Cardiac muscle cell (in vitro differentiated cells and primary cell): ENCODE measurements at regions not wholly inside any gene's neighbourhood (a gene's known extent, or its start where the extent isn't known, plus 50 kb on each side); places are given as distances from the start of the nearest gene placed in this dataset.

Experiments
- DNase-seq, 2 donors: peaks; one replicate each; pipeline versions ENCODE4 v3.0.0 to v3.0.0-alpha.2; 2010 to 2017; ENCODE audit warnings: low read depth in 1 of 2, low spot score in 1 of 2
- H3K27ac ChIP-seq: fragments of 200-600 bp; sonication (generic); 2 replicates; pipeline ENCODE4 v1.5.1; 2016
- H3K27me3 ChIP-seq: fragments of 200-600 bp; sonication (generic); 2 replicates; pipeline ENCODE4 v1.6.0; 2016; ENCODE audit warnings: control low read depth
- H3K36me3 ChIP-seq: fragments of 200-600 bp; sonication (generic); 2 replicates; pipeline ENCODE4 v1.5.1; 2016; ENCODE audit warnings: control low read depth
- H3K4me1 ChIP-seq: fragments of 200-600 bp; sonication (generic); 2 replicates; pipeline ENCODE4 v1.8.1; 2017; ENCODE audit warnings: low read depth, mild to moderate bottlenecking, mixed run types
- H3K4me3 ChIP-seq: fragments of 200-600 bp; sonication (generic); 2 replicates; pipeline ENCODE4 v1.5.1; 2016; ENCODE audit warnings: mild to moderate bottlenecking
- H3K9me3 ChIP-seq: fragments of 200-600 bp; sonication (generic); 2 replicates; pipeline ENCODE4 v1.5.1; 2017; ENCODE audit warnings: low read depth, mild to moderate bottlenecking, control low read depth
- TF ChIP-seq, protein P1 (sequence below): IDR thresholded peaks from 2 replicates; pipeline ENCODE4 v1.5.1; 2012; ENCODE audit warnings: low read depth, mild to moderate bottlenecking, low read length

DNA sequence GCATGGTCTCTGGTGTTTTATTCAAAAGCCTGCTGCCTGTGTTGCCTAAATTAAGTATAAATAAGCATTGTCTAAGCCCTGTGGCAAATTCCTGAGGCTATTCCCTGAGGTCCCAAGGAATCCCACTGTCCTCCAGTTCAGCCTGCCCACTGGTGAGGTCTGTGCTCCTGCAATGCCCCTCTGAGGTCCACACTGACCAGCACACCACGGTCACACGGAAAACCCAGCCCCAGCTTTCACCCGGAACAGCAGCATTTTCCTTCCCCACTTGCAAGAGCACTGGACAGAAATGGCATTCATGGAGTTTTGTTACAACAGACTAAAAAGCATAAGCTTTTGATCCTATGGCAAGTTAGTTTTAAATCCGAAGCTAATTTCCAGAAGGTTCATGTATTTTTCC is 234.0 kb downstream of the KLF13 start:
- Histone ChIP-seq H3K4me1 (no peaks in the 10 kb centered on the region), H3K36me3 (no peaks in the 10 kb centered on the region), H3K27me3 (no peaks in the 10 kb centered on the region), H3K27ac (no peak overlapping the region), H3K9me3 (no peaks in the 10 kb centered on the region), H3K4me3 (no peak overlapping the region)
- DNase-seq = no peak
- TF ChIP-seq, protein P1, sequence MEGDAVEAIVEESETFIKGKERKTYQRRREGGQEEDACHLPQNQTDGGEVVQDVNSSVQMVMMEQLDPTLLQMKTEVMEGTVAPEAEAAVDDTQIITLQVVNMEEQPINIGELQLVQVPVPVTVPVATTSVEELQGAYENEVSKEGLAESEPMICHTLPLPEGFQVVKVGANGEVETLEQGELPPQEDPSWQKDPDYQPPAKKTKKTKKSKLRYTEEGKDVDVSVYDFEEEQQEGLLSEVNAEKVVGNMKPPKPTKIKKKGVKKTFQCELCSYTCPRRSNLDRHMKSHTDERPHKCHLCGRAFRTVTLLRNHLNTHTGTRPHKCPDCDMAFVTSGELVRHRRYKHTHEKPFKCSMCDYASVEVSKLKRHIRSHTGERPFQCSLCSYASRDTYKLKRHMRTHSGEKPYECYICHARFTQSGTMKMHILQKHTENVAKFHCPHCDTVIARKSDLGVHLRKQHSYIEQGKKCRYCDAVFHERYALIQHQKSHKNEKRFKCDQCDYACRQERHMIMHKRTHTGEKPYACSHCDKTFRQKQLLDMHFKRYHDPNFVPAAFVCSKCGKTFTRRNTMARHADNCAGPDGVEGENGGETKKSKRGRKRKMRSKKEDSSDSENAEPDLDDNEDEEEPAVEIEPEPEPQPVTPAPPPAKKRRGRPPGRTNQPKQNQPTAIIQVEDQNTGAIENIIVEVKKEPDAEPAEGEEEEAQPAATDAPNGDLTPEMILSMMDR = no peak

DNA sequence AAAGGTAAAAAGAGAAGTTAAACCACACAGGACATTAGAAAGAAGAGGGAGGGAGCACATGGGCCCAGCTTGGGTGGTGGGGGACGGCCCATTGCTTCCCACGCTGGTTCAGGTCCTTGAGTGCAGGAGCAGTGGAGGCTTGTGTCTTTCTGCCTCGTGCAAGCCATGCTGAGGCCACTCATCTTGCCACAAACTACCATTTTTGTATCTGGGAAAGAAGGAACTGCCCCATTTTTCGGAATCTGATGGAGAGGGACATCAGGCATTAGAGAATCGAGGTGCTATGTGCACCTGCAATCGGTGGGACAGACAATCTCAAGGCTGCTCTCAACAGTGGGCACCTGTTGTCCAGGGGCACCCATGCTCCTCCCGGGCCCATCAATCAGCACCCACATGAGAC is 234.5 kb downstream of the KLF13 start:
- TF ChIP-seq, protein P1 = no peak
- Histone ChIP-seq H3K4me1 (no peaks in the 10 kb centered on the region), H3K9me3 (no peaks in the 10 kb centered on the region), H3K4me3 (no peak overlapping the region), H3K27ac (no peak overlapping the region), H3K36me3 (no peaks in the 10 kb centered on the region), H3K27me3 (no peaks in the 10 kb centered on the region)
- no peak for DNase-seq

GRCh38 chr15:31563001-31563400 is 236.4 kb downstream of the KLF13 start:
- DNase-seq = no peak
- no peaks in the 10 kb centered on the region for H3K36me3 ChIP-seq
- no peaks in the 10 kb centered on the region for H3K4me1 ChIP-seq
- no peak overlapping the region for H3K4me3 ChIP-seq
- H3K27ac ChIP-seq = no peak overlapping the region
- H3K9me3 ChIP-seq = no peaks in the 10 kb centered on the region
- no peaks in the 10 kb centered on the region for H3K27me3 ChIP-seq
- TF ChIP-seq, protein P1 = no peak

GRCh38 chr15:31563421-31563820 is 236.8 kb downstream of the KLF13 start:
- TF ChIP-seq, protein P1 = no peak
- no peak for DNase-seq
- H3K4me1 ChIP-seq = no peaks in the 10 kb centered on the region
- no peaks in the 10 kb centered on the region for H3K9me3 ChIP-seq
- no peak overlapping the region for H3K27ac ChIP-seq
- no peaks in the 10 kb centered on the region for H3K27me3 ChIP-seq
- no peak overlapping the region for H3K4me3 ChIP-seq
- H3K36me3 ChIP-seq = no peaks in the 10 kb centered on the region

GRCh38 chr15:31567861-31568260 is 241.2 kb downstream of the KLF13 start:
- TF ChIP-seq, protein P1 = no peak
- H3K27me3 ChIP-seq = no peaks in the 10 kb centered on the region
- no peaks in the 10 kb centered on the region for H3K36me3 ChIP-seq
- DNase-seq = no peak
- no peaks in the 10 kb centered on the region for H3K9me3 ChIP-seq
- H3K4me3 ChIP-seq = no peak overlapping the region
- H3K27ac ChIP-seq = no peak overlapping the region
- H3K4me1 ChIP-seq = no peaks in the 10 kb centered on the region

GRCh38 chr15:31569836-31570235 is 243.2 kb downstream of the KLF13 start:
- Histone ChIP-seq H3K4me1 (no peaks in the 10 kb centered on the region), H3K27ac (no peak overlapping the region), H3K27me3 (no peaks in the 10 kb centered on the region), H3K4me3 (no peak overlapping the region), H3K36me3 (no peaks in the 10 kb centered on the region), H3K9me3 (no peaks in the 10 kb centered on the region)
- TF ChIP-seq, protein P1 = no peak
- DNase-seq = no peak
